HG03442 (cell line): ENCODE measurements at regions not wholly inside any gene's neighbourhood (a gene's known extent, or its start where the extent isn't known, plus 50 kb on each side); places are given as distances from the start of the nearest gene placed in this dataset.

Experiments
- ATAC-seq: cut with Tn5 transposase; IDR thresholded peaks from one replicate; pipeline ENCODE4 v1.9.1; 2021; ENCODE audit warnings: mild to moderate bottlenecking, moderate library complexity; ENCODE audit not compliant: unreplicated experiment

GRCh38 chr6:71510856-71511255 is 222.2 kb downstream of the OGFRL1 start:
- ATAC-seq: no peak

DNA sequence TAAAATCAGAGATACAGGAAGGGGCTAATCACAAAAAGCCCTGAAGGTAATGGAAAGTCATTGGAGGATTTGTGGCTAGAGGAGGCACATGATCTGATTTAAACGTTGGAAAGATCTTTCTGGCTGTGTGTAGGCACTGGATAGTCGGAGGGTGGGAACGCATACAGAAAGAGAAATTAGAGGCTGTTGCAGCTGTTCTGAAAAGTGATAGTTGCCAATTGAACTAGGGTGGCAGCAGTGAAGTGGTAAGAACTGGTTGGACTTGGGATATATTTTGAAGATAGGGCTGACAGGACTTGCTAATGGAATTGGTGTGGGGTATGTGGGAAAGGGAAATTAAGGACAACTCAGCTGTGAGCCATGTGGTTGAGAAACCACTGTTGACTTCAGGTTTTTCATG is 223.6 kb downstream of the OGFRL1 start:
- ATAC-seq: no peak

- ATAC-seq: no peak
These were observed 224.4 kb downstream of the OGFRL1 start for GRCh38 chr6:71513036-71513435.

DNA sequence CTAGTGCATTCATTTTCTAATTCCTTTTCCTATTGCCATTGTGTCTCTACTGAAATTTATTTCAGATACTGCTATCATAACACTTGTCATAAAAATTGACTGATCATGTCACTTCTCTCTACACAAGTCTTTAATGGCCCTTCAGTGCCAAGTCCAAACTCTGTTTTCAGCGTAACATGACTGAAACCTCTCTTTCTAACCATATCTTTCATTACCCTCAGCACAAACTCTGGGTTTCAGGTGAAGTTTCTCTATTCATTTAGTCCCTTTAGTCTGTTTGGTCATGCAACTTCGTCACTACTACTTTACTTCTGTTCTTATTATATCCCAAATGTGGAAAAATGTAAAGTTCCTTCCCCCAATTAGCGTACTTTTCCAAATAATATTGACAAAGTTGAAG is 234.9 kb downstream of the OGFRL1 start:
- ATAC-seq: no peak

DNA sequence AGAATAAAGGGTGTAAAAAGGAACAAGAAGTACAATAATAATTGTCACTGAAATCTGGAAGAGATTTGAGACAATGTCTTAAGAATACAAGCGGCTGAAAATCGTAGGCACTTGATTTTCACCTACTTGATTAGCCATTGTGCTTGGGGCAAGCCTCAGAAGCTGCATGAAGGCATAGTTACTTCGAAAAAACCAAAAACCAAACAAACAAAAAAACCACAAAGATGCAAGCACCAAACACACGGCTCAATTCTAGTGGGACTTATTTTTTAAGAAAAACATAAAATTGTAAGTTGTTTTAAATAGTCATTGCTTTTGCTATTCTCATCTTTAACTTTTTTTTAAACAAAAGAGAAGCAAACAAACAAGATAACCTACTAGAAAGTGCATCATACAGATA is 235.6 kb downstream of the OGFRL1 start:
- no peak for ATAC-seq

DNA sequence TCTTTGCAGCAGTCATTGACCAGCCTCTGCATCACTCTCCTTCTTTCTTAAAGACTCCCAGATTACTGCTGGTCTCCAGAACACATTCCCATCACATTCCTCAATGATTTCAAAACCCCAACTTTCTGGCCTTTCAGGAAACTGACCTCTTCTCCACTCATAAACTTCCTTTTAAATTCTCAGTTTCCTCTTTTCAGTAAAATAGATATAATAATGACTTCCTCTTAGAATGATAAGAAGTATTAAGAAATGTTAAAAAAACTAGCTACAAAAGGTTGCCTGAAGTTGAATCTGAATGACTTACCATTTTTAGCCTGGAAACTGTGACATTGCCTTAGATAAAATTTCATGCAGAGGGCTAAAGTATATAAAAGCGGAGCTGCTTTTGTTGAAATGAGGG is 239.3 kb downstream of the OGFRL1 start:
- no peak for ATAC-seq

GRCh38 chr6:71529026-71529425 is 240.4 kb downstream of the OGFRL1 start:
- no peak for ATAC-seq

- no peak for ATAC-seq
These were observed 241.2 kb downstream of the OGFRL1 start for GRCh38 chr6:71529769-71530168.

GRCh38 chr6:71531006-71531405 is 242.4 kb downstream of the OGFRL1 start:
- no peak for ATAC-seq

- ATAC-seq: no peak
These were observed 243.2 kb downstream of the OGFRL1 start for GRCh38 chr6:71531841-71532240.

- no peak for ATAC-seq
These were observed 245.3 kb downstream of the OGFRL1 start for GRCh38 chr6:71533939-71534379.

GRCh38 chr6:71534921-71535320 is 246.3 kb downstream of the OGFRL1 start:
- no peak for ATAC-seq

DNA sequence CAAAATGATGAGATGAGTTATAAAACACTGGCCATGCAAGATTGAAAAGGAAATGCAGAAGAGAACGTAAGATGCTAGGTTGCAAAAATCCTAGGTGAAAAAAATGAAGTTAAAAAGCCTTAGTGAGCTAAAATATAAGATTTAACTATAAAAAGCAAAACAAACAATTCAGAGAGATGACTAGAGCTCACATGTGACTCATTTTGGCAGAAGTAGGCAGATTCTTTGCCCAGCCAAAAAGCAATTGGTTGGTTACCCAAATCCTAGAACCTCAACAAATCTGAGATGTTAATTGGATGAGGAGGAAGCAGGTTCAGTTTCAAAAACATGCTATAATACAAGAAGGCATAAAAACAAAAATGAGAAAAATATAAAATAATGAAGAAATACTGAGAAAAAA is 249.1 kb downstream of the OGFRL1 start:
- no peak for ATAC-seq

DNA sequence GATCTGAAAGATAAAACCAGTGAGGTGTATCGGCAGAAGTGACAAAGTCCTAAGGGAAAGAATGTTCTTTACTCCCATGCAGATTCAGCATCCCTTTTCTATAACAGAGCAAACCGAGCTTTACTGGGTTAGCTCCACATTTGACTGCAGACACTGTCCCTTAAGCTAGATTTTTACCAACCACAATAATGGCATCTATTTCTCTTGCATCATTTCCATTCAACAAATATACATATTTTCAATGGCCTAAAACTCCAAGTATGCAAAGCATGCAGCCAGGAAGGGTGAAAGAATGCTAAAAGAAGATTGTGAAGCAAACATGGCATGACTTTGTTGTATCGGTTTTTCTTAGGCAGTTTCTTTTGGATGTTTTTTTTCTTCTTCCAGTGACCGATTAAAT is 255.4 kb downstream of the OGFRL1 start:
- ATAC-seq: no peak

GRCh38 chr6:71544906-71545305 is 256.3 kb downstream of the OGFRL1 start:
- ATAC-seq: no peak

GRCh38 chr6:71545905-71546304 is 257.3 kb downstream of the OGFRL1 start:
- no peak for ATAC-seq

- ATAC-seq: no peak
These were observed 263.2 kb downstream of the OGFRL1 start for GRCh38 chr6:71551798-71552197.

DNA sequence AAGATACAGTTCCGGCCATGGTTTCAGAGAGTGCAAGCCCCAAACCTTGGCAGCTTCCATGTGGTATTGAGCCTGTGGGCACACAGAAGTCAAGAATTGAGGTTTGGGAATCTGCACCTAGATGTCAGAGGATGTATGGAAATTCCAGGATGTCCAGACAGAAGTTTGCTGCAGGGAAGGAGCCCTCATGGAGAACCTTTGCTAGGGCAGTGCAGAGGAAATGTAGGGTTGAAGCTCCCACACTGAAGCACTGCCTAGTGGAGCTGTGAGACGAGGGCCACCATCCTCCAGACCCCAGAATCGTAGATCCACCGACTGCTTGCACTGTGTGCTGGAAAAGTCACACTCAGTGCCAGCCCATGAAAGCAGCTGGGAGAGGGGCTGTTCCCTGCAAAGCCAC is 267.5 kb downstream of the OGFRL1 start:
- no peak for ATAC-seq

GRCh38 chr6:71558974-71559373 is 270.4 kb downstream of the OGFRL1 start:
- no peak for ATAC-seq

- no peak for ATAC-seq
These were observed 279.0 kb downstream of the OGFRL1 start for GRCh38 chr6:71567562-71567961.

DNA sequence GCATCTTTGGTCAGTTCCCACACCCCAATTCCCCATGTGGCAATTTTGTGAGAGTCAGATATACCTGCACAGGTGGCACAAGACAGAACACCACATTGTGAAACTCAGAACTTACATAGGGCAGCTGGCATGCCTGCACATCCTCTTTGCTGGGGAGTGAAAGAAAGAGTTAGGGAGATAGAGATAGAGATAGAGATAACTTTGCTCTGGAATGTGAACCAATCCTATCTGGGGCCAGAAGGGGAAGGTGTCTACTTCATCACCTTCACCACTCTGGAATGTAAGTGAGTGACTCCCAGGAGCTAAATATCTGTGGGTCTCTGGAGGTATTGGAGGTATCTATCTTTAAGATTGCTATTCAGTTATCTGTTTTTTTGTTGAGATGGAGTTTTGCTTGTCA is 289.2 kb downstream of the OGFRL1 start:
- ATAC-seq: no peak

- ATAC-seq: no peak
These were observed 291.3 kb downstream of the OGFRL1 start for GRCh38 chr6:71579902-71580301.

GRCh38 chr6:71582820-71583219 is 294.2 kb downstream of the OGFRL1 start:
- no peak for ATAC-seq
